ENCODE measurements at regions not wholly inside any gene's neighbourhood (a gene's known extent, or its start where the extent isn't known, plus 50 kb on each side); places are given as distances from the start of the nearest gene placed in this dataset.

GRCh38 chr7:15922002-15922401 is 235.5 kb upstream of the MEOX2 start:
- DNase-seq (ENCODE audit: low read depth, low spot score), result no peak

GRCh38 chr7:15921576-15921975 is 235.1 kb upstream of the MEOX2 start:
- no peak for DNase-seq (ENCODE audit: low read depth, low spot score)

GRCh38 chr7:15920953-15921352 is 234.5 kb upstream of the MEOX2 start:
- DNase-seq (ENCODE audit: low read depth, low spot score), result no peak

GRCh38 chr7:15916681-15917380 is 230.3 kb upstream of the MEOX2 start:
- DNase-seq (ENCODE audit: low read depth, low spot score), result no peak

- DNase-seq (ENCODE audit: low read depth, low spot score), result no peak
Observed at GRCh38 chr7:15915686-15916293, 229.3 kb upstream of the MEOX2 start.

- no peak for DNase-seq (ENCODE audit: low read depth, low spot score)
Observed at GRCh38 chr7:15914611-15915010, 228.1 kb upstream of the MEOX2 start.

- no peak for DNase-seq (ENCODE audit: low read depth, low spot score)
Observed at GRCh38 chr7:15906436-15906835, 220.0 kb upstream of the MEOX2 start.

GRCh38 chr7:15905251-15906040 is 219.0 kb upstream of the MEOX2 start:
- DNase-seq (ENCODE audit: low read depth, low spot score), result no peak

- DNase-seq (ENCODE audit: low read depth, low spot score), result no peak
Observed at GRCh38 chr7:15891151-15891881, 204.8 kb upstream of the MEOX2 start.

GRCh38 chr7:15889507-15889906 is 203.0 kb upstream of the MEOX2 start:
- DNase-seq (ENCODE audit: low read depth, low spot score), result no peak

- no peak for DNase-seq (ENCODE audit: low read depth, low spot score)
Observed at GRCh38 chr7:15888090-15888489, 201.6 kb upstream of the MEOX2 start.

GRCh38 chr7:15886626-15887025 is 200.1 kb upstream of the MEOX2 start:
- no peak for DNase-seq (ENCODE audit: low read depth, low spot score)

- no peak for DNase-seq (ENCODE audit: low read depth, low spot score)
Observed at GRCh38 chr7:15885678-15886077, 199.2 kb upstream of the MEOX2 start.

- DNase-seq (ENCODE audit: low read depth, low spot score), result no peak
Observed at GRCh38 chr7:15874774-15875173, 188.3 kb upstream of the MEOX2 start.

- no peak for DNase-seq (ENCODE audit: low read depth, low spot score)
Observed at GRCh38 chr7:15870347-15870746, 183.9 kb upstream of the MEOX2 start.

GRCh38 chr7:15867441-15867840 is 181.0 kb upstream of the MEOX2 start:
- DNase-seq (ENCODE audit: low read depth, low spot score), result no peak

- DNase-seq (ENCODE audit: low read depth, low spot score), result no peak
Observed at GRCh38 chr7:15866753-15867152, 180.3 kb upstream of the MEOX2 start.

GRCh38 chr7:15864626-15864991 is 178.1 kb upstream of the MEOX2 start:
- no peak for DNase-seq (ENCODE audit: low read depth, low spot score)

GRCh38 chr7:15863951-15864625 is 177.6 kb upstream of the MEOX2 start:
- DNase-seq (ENCODE audit: low read depth, low spot score), result no peak

- no peak for DNase-seq (ENCODE audit: low read depth, low spot score)
Observed at GRCh38 chr7:15862781-15863165, 176.3 kb upstream of the MEOX2 start.

- DNase-seq (ENCODE audit: low read depth, low spot score), result no peak
Observed at GRCh38 chr7:15862016-15862780, 175.7 kb upstream of the MEOX2 start.

Measured in iPS DF 19.7 (cell line).